Neuronal stem cell (in vitro differentiated cells): ENCODE measurements at regions not wholly inside any gene's neighbourhood (a gene's known extent, or its start where the extent isn't known, plus 50 kb on each side); places are given as distances from the start of the nearest gene placed in this dataset.

ENCODE experiments used
- DNase-seq: peaks from one replicate; pipeline ENCODE4 v3.0.0-alpha.2; 2013; ENCODE audit warnings: low spot score
- H2AFZ ChIP-seq: one replicate; pipeline ENCODE4 v1.6.1; 2013; ENCODE audit warnings: mild to moderate bottlenecking, low read length, inconsistent platforms
- H2AK5ac ChIP-seq: 2 replicates; pipeline ENCODE4 v1.6.1; 2013; ENCODE audit warnings: low read depth, mild to moderate bottlenecking, inconsistent platforms, low read length, moderate library complexity, mixed read lengths
- H2BK120ac ChIP-seq: 2 replicates; pipeline ENCODE4 v1.6.1; 2013; ENCODE audit warnings: low read depth, mild to moderate bottlenecking, inconsistent platforms, low read length, moderate library complexity, mixed read lengths
- H2BK12ac ChIP-seq: one replicate; pipeline ENCODE4 v1.6.1; 2013; ENCODE audit warnings: low read length, inconsistent platforms
- H2BK15ac ChIP-seq: 2 replicates; pipeline ENCODE4 v1.6.1; 2013; ENCODE audit warnings: mild to moderate bottlenecking, low read length, inconsistent platforms, mixed read lengths
- H2BK5ac ChIP-seq: one replicate; pipeline ENCODE4 v1.6.1; 2013; ENCODE audit warnings: inconsistent platforms, mild to moderate bottlenecking, low read length, moderate library complexity
- H3K14ac ChIP-seq: one replicate; pipeline ENCODE4 v1.6.1; 2013; ENCODE audit warnings: low read length, inconsistent platforms
- H3K18ac ChIP-seq: 2 replicates; pipeline ENCODE4 v1.6.1; 2013; ENCODE audit warnings: low read length, inconsistent platforms
- H3K23ac ChIP-seq: 2 replicates; pipeline ENCODE4 v1.6.1; 2013; ENCODE audit warnings: low read depth, mild to moderate bottlenecking, mixed read lengths, low read length, inconsistent platforms; ENCODE audit not compliant: poor library complexity
- H3K27ac ChIP-seq: replicated peaks from 3 replicates; pipeline ENCODE4 v1.5.1; 2013; ENCODE audit warnings: low read length, inconsistent platforms
- H3K27me3 ChIP-seq, 3 experiments: 2 replicates each; pipeline ENCODE4 v1.6.1; 2013; ENCODE audit warnings: low read length in 3 of 3, mild to moderate bottlenecking in 2 of 3, inconsistent platforms in 1 of 3, low read depth in 1 of 3, mixed read lengths in 1 of 3, moderate library complexity in 1 of 3; ENCODE audit not compliant: control insufficient read depth in 3 of 3, insufficient read depth in 3 of 3
- H3K36me3 ChIP-seq, 2 donors: replicated peaks in 1 of 2; 2 replicates each; pipeline ENCODE4 v1.6.1; 2013; ENCODE audit warnings: low read length in 2 of 2; ENCODE audit not compliant: control insufficient read depth in 2 of 2, insufficient read depth in 2 of 2
- H3K4ac ChIP-seq: 2 replicates; pipeline ENCODE4 v1.6.1; 2013; ENCODE audit warnings: inconsistent platforms, mild to moderate bottlenecking, low read length, moderate library complexity
- H3K4me1 ChIP-seq, 2 donors: 1 replicate in 1 of 2; 2 replicates in 1 of 2; pipeline ENCODE4 v1.6.1; 2013; ENCODE audit warnings: low read length in 2 of 2, low read depth in 1 of 2; ENCODE audit not compliant: control insufficient read depth in 2 of 2, insufficient read depth in 1 of 2
- H3K4me2 ChIP-seq: one replicate; pipeline ENCODE4 v1.6.1; 2013; ENCODE audit warnings: mild to moderate bottlenecking, low read length, inconsistent platforms; ENCODE audit not compliant: insufficient read depth, poor library complexity, severe bottlenecking
- H3K4me3 ChIP-seq, 2 donors: 2 replicates each; pipeline ENCODE4 v1.5.1; 2013; ENCODE audit warnings: low read length in 2 of 2, mild to moderate bottlenecking in 2 of 2, inconsistent platforms in 1 of 2, moderate library complexity in 1 of 2
- H3K79me1 ChIP-seq: one replicate; pipeline ENCODE4 v1.6.1; 2013; ENCODE audit warnings: low read depth, mild to moderate bottlenecking, inconsistent platforms, low read length, moderate library complexity
- H3K9ac ChIP-seq: one replicate; pipeline ENCODE4 v1.6.1; 2013; ENCODE audit warnings: mild to moderate bottlenecking, low read depth, low read length, inconsistent platforms; ENCODE audit not compliant: poor library complexity
- H3K9me3 ChIP-seq, 2 donors: replicated peaks in 1 of 2; 2 replicates each; pipeline versions ENCODE3 to v1.6.1; 2013; ENCODE audit warnings: low read length in 2 of 2, mild to moderate bottlenecking in 2 of 2, inconsistent platforms in 1 of 2, low read depth in 1 of 2, mixed read lengths in 1 of 2, moderate library complexity in 1 of 2; ENCODE audit not compliant: control insufficient read depth in 2 of 2, insufficient read depth in 1 of 2
- H4K8ac ChIP-seq: one replicate; pipeline ENCODE4 v1.6.1; 2013; ENCODE audit warnings: low read depth, mild to moderate bottlenecking, inconsistent platforms, low read length, moderate library complexity
- H4K91ac ChIP-seq: one replicate; pipeline ENCODE4 v1.6.1; 2013; ENCODE audit warnings: low read length, low read depth, mild to moderate bottlenecking, inconsistent platforms; ENCODE audit not compliant: poor library complexity
- WGBS, 2 donors: extraction: QIAGEN DNeasy Blood & Tissue Kit; methylation state at CpG; one replicate each; pipeline ENCODE4 v1.1.7; 2013; ENCODE audit warnings: missing lambda C conversion rate in 2 of 2, mixed read lengths in 1 of 2; ENCODE audit not compliant: insufficient read length in 2 of 2, insufficient replicate concordance in 1 of 2; ENCODE audit errors: extremely low coverage in 2 of 2; 5-methylcytosine and 5-hydroxymethylcytosine counted together

GRCh38 chr18:70493461-70493860 is 204.6 kb downstream of the SOCS6 start:
- Histone ChIP-seq H3K9me3 (no peaks in the 10 kb centered on the region), H2AK5ac (no peak overlapping the region), H4K8ac (no peak overlapping the region), H3K27me3 (no peaks in the 10 kb centered on the region), H2AFZ (no peak overlapping the region), H3K27ac (no peak overlapping the region), H3K23ac (no peak overlapping the region), H3K14ac (no peak overlapping the region), H3K4me1 (peaks cover 0 to 3% of the 10 kb centered on the region in 2 donors), H3K79me1 (no peaks in the 10 kb centered on the region), H3K36me3 (no peaks in the 10 kb centered on the region), H3K18ac (no peak overlapping the region), H3K4ac (no peak overlapping the region), H4K91ac (no peak overlapping the region), H2BK15ac (no peak overlapping the region), H3K4me2 (no peak overlapping the region), H2BK12ac (no peak overlapping the region), H2BK120ac (no peak overlapping the region), H2BK5ac (no peak overlapping the region), H3K9ac (no peak overlapping the region), H3K4me3 (no peak overlapping the region)
- no peak for DNase-seq
- no CpG with 5 or more reads among the region's 9 CpGs for WGBS, 2 donors

DNA sequence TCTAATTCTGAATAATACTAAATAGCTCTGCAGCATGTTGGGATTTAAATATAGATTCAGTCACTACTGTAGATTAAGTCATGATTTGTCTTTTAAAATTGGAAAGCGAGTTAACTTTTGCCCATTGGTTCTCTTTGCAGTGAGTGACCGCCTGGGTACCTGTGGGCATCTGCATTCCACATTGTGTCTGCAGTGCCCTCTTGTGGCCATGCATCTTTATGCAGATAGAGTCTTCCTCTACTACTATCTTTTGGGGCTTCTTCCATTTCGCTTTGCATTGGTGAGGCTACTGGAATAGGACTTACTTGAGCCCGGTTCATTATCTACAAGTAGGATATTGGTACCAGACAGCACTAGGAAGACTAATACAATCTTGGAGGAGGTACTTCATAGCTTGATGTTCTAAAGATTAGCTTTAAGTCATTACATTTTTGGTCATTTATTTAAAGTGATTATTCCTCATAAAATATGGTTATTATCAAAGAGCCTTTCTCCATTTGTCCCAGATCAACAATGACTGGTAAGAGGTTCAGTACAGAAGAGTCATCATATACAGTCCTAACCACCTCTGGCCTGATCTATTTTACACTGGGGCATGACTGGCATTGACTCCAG is 203.0 kb downstream of the SOCS6 start:
- no CpG with 5 or more reads among the region's 4 CpGs for WGBS, 2 donors

DNA sequence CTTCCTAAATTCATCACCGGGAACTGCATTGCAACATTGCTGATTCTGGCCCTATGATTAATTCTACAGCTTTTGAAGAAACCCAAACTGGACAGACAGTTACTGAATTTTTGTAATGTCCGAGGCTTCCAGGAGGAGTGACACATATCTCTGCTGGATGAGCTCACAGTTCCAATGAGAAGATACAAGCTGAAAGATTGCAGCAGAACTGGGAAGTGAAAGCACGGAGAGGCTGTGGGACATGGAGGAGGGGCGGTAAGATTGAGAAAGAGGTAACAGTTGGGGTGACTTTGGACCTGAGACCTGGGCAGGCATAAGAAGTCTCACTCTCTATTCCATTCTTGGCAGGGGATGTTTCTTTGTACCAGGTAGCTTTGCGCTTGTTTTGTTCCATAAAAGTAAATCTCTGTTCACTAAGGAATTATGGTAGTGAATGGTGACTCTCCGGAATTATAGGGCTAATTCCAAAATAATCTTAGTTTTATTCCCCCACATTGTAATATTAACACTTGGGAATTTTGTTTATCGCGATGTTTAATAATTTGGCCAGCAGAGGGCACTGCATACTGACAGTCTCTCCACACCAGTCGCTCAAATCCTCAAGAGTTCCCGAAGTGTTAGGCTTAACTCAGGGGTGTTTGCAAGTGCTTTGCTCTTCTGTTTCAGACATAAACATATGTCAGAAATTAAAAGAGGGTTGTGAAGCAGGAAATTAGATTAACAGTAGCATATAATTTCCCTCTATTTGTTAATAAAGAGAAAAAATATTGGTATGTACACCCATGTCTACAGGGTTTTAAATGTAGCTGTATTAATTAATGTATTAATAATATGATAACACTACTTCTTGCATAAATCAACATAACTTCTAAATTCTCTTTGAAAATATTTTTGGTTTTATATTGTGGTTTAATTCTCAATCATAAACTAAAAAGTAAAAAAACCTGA is 201.4 kb downstream of the SOCS6 start:
- H3K18ac ChIP-seq = no peak overlapping the region
- no peak overlapping the region for H2BK5ac ChIP-seq
- H2AFZ ChIP-seq = peak overlapping the region; percentile 33
- no peak overlapping the region for H2BK15ac ChIP-seq
- DNase-seq = peak; percentile 57
- WGBS, 2 donors = no CpG with 5 or more reads among the region's 10 CpGs
- H3K14ac ChIP-seq = no peak overlapping the region
- H3K4me2 ChIP-seq = no peak overlapping the region
- H3K23ac ChIP-seq = no peak overlapping the region
- H3K4me1 ChIP-seq = peaks cover 0 to 3% of the 10 kb centered on the region in 2 donors
- H2AK5ac ChIP-seq = no peak overlapping the region
- no peaks in the 10 kb centered on the region for H3K27me3 ChIP-seq
- no peak overlapping the region for H3K9ac ChIP-seq
- H3K9me3 ChIP-seq = no peaks in the 10 kb centered on the region
- H3K4me3 ChIP-seq = no peak overlapping the region
- no peaks in the 10 kb centered on the region for H3K36me3 ChIP-seq
- no peak overlapping the region for H4K8ac ChIP-seq
- H3K27ac ChIP-seq = no peak overlapping the region
- H3K4ac ChIP-seq = no peak overlapping the region
- H4K91ac ChIP-seq = no peak overlapping the region
- no peak overlapping the region for H2BK12ac ChIP-seq
- no peak overlapping the region for H2BK120ac ChIP-seq
- H3K79me1 ChIP-seq = no peaks in the 10 kb centered on the region

More for the DNA sequence above, 203.0 kb downstream of the SOCS6 start:
- Histone ChIP-seq H2BK5ac (no peak overlapping the region), H3K4me1 (peaks cover 0 to 3% of the 10 kb centered on the region in 2 donors), H3K4me3 (no peak overlapping the region), H4K91ac (no peak overlapping the region), H3K36me3 (no peaks in the 10 kb centered on the region), H3K9ac (no peak overlapping the region), H2AFZ (no peak overlapping the region), H3K4ac (no peak overlapping the region), H3K4me2 (no peak overlapping the region), H4K8ac (no peak overlapping the region), H3K27me3 (no peaks in the 10 kb centered on the region), H2BK15ac (no peak overlapping the region), H3K23ac (no peak overlapping the region), H3K14ac (no peak overlapping the region), H3K79me1 (no peaks in the 10 kb centered on the region), H3K27ac (no peak overlapping the region), H3K9me3 (no peaks in the 10 kb centered on the region), H2BK120ac (no peak overlapping the region), H2AK5ac (no peak overlapping the region), H2BK12ac (no peak overlapping the region), H3K18ac (no peak overlapping the region)
- DNase-seq = peak; percentile 57

- Histone ChIP-seq H3K9me3 (no peaks in the 10 kb centered on the region), H3K4me3 (no peak overlapping the region), H2BK12ac (no peak overlapping the region), H3K18ac (no peak overlapping the region), H3K79me1 (no peaks in the 10 kb centered on the region), H2AFZ (peak overlapping the region; percentile 33), H3K36me3 (no peaks in the 10 kb centered on the region), H2BK120ac (no peak overlapping the region), H3K14ac (no peak overlapping the region), H3K4me1 (peaks cover 0 to 3% of the 10 kb centered on the region in 2 donors), H2BK15ac (no peak overlapping the region), H3K9ac (no peak overlapping the region), H3K23ac (no peak overlapping the region), H4K8ac (no peak overlapping the region), H3K4me2 (no peak overlapping the region), H3K27ac (no peak overlapping the region), H2AK5ac (no peak overlapping the region), H2BK5ac (no peak overlapping the region), H3K27me3 (no peaks in the 10 kb centered on the region), H3K4ac (no peak overlapping the region), H4K91ac (no peak overlapping the region)
- WGBS, 2 donors = no CpG with 5 or more reads among the region's 4 CpGs
- DNase-seq = no peak
Observed at GRCh38 chr18:70489571-70489970, 200.7 kb downstream of the SOCS6 start.
